ENCODE measurements at regions not wholly inside any gene's neighbourhood (a gene's known extent, or its start where the extent isn't known, plus 50 kb on each side); places are given as distances from the start of the nearest gene placed in this dataset.

- TF ChIP-seq CTCF (IDR thresholded peaks at IDR 0.05; ENCODE audit: insufficient read depth in 1 of 2, low read depth in 1 of 2, low read length in 1 of 2, severe bottlenecking in 1 of 2, unreplicated experiment in 1 of 2): no peak
- Mint-ChIP-seq H3K36me3 (ENCODE audit: insufficient read depth, unreplicated experiment) (no peaks in the 10 kb centered on the region), H3K4me1 (ENCODE audit: low read depth, unreplicated experiment) (no peaks in the 10 kb centered on the region), H3K9me3 (ENCODE audit: unreplicated experiment) (peaks cover under 1% of the 10 kb centered on the region), H3K27me3 (ENCODE audit: insufficient read depth, unreplicated experiment) (no peaks in the 10 kb centered on the region), H3K4me3 (ENCODE audit: unreplicated experiment) (no peak overlapping the region), H3K27ac (ENCODE audit: unreplicated experiment) (no peak overlapping the region)
- no peak for DNase-seq
- CTCF ChIA-PET: no interaction called here
- H3K27me3 ChIP-seq (replicated peaks; ENCODE audit: control insufficient read depth, insufficient read depth, low read length): no peaks in the 10 kb centered on the region
- no peak overlapping the region for H3K4me3 ChIP-seq (ENCODE audit: low read depth, low read length)
- POLR2A ChIA-PET: no interaction called here
- no peaks in the 10 kb centered on the region for H3K36me3 ChIP-seq (ENCODE audit: control insufficient read depth, insufficient read depth, low read length)
- H3K4me1 ChIP-seq: no peaks in the 10 kb centered on the region
- H3K9me3 ChIP-seq: no peaks in the 10 kb centered on the region
- BruUV-seq (replicated peaks): no TSS peak
- intact Hi-C loops (cut with micrococcal nuclease; ENCODE audit: unreplicated experiment): no loop called here
These were observed 66.7 kb upstream of the PRICKLE2 start for GRCh38 chr3:64291956-64292355.

DNA sequence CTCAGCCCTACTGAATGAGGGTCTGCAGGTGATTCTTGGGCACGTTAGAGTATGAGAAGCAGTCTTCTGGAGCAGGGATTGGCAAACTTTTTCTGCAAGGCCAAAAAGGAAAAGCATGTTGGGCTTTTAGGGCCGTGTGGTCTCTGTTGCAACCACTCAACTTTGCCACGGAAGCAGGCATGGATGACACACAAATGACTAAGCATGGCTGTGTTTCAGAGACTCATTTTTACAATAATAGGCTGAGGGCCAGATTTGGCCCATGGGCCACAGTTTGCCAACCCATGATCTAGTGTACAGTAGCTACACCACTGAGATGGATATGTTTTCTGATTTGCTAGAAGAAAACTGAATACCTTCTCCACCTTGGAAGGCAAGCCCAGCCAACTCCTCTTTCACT, 66.1 kb upstream of the PRICKLE2 start:
- ChIA-PET CTCF (no interaction called here), POLR2A (no interaction called here)
- no peak overlapping the region for H3K4me3 Mint-ChIP-seq (ENCODE audit: unreplicated experiment)
- no peaks in the 10 kb centered on the region for H3K9me3 Mint-ChIP-seq (ENCODE audit: unreplicated experiment)
- no peaks in the 10 kb centered on the region for H3K36me3 Mint-ChIP-seq (ENCODE audit: insufficient read depth, unreplicated experiment)
- H3K27me3 Mint-ChIP-seq (ENCODE audit: insufficient read depth, unreplicated experiment): no peaks in the 10 kb centered on the region
- Histone ChIP-seq H3K36me3 (ENCODE audit: control insufficient read depth, insufficient read depth, low read length) (no peaks in the 10 kb centered on the region), H3K27me3 (replicated peaks; ENCODE audit: control insufficient read depth, insufficient read depth, low read length) (no peaks in the 10 kb centered on the region), H3K4me1 (no peaks in the 10 kb centered on the region), H3K4me3 (ENCODE audit: low read depth, low read length) (no peak overlapping the region), H3K9me3 (no peaks in the 10 kb centered on the region)
- no peaks in the 10 kb centered on the region for H3K4me1 Mint-ChIP-seq (ENCODE audit: low read depth, unreplicated experiment)
- BruUV-seq (replicated peaks): no TSS peak
- DNase-seq: no peak
- intact Hi-C loops (cut with micrococcal nuclease; ENCODE audit: unreplicated experiment): no loop called here
- H3K27ac Mint-ChIP-seq (ENCODE audit: unreplicated experiment): no peak overlapping the region
- no peak for TF ChIP-seq CTCF (IDR thresholded peaks at IDR 0.05; ENCODE audit: insufficient read depth in 1 of 2, low read depth in 1 of 2, low read length in 1 of 2, severe bottlenecking in 1 of 2, unreplicated experiment in 1 of 2)

DNA sequence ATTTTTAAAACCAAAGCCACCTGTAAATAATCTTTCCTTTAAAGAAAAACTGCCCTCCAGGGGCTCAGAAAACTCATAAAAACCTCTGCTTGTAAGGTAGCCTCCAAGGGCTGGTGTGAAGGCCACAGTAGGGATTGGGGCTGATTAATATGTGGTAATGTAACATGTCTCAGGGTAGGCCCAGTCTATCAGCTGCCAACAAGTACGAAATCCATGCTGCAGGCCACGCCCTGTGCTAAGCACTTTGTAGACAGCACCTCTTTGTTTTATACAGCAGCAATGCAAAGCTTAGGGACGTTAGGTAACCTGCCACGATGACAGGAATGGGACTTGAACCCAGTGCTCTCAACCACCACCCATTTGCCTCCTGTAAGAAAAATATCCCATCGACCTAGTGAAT, 65.6 kb upstream of the PRICKLE2 start:
- no peak for DNase-seq
- H3K4me3 ChIP-seq (ENCODE audit: low read depth, low read length): no peak overlapping the region
- Mint-ChIP-seq H3K4me3 (ENCODE audit: unreplicated experiment) (no peak overlapping the region), H3K4me1 (ENCODE audit: low read depth, unreplicated experiment) (no peaks in the 10 kb centered on the region), H3K27ac (ENCODE audit: unreplicated experiment) (no peak overlapping the region), H3K9me3 (ENCODE audit: unreplicated experiment) (no peaks in the 10 kb centered on the region), H3K27me3 (ENCODE audit: insufficient read depth, unreplicated experiment) (no peaks in the 10 kb centered on the region), H3K36me3 (ENCODE audit: insufficient read depth, unreplicated experiment) (no peaks in the 10 kb centered on the region)
- H3K9me3 ChIP-seq: no peaks in the 10 kb centered on the region
- ChIA-PET POLR2A (no interaction called here), CTCF (no interaction called here)
- BruUV-seq (replicated peaks): no TSS peak
- H3K36me3 ChIP-seq (ENCODE audit: control insufficient read depth, insufficient read depth, low read length): no peaks in the 10 kb centered on the region
- no peaks in the 10 kb centered on the region for H3K4me1 ChIP-seq
- TF ChIP-seq CTCF (IDR thresholded peaks at IDR 0.05; ENCODE audit: insufficient read depth in 1 of 2, low read depth in 1 of 2, low read length in 1 of 2, severe bottlenecking in 1 of 2, unreplicated experiment in 1 of 2): no peak
- no peaks in the 10 kb centered on the region for H3K27me3 ChIP-seq (replicated peaks; ENCODE audit: control insufficient read depth, insufficient read depth, low read length)
- intact Hi-C loops (cut with micrococcal nuclease; ENCODE audit: unreplicated experiment): no loop called here
